ENCODE measurements at regions not wholly inside any gene's neighbourhood (a gene's known extent, or its start where the extent isn't known, plus 50 kb on each side); places are given as distances from the start of the nearest gene placed in this dataset.

- Mint-ChIP-seq H3K27me3 (no peaks in the 10 kb centered on the region), H3K36me3 (no peaks in the 10 kb centered on the region), H3K9me3 (peaks cover 0 to 2% (median 0%) of the 10 kb centered on the region in 7 donors), H3K4me3 (no peak overlapping the region), H3K27ac (no peak overlapping the region), H3K4me1 (peaks cover 0 to 16% (median 5%) of the 10 kb centered on the region in 4 donors)
- Histone ChIP-seq H3K27ac (ENCODE audit: insufficient read depth, low read length, poor library complexity, severe bottlenecking) (no peak overlapping the region), H3K9me3 (ENCODE audit: control insufficient read depth in 2 of 2, low read length in 2 of 2) (no peaks in the 10 kb centered on the region), H3K27me3 (ENCODE audit: control insufficient read depth, insufficient read depth, low read length) (no peaks in the 10 kb centered on the region), H3K36me3 (ENCODE audit: control insufficient read depth, insufficient read depth, low read length) (no peaks in the 10 kb centered on the region), H3K4me3 (ENCODE audit: low read depth, low read length) (no peak overlapping the region), H3K4me1 (ENCODE audit: control insufficient read depth, insufficient read depth, low read length, poor library complexity, severe bottlenecking) (peaks cover 3% of the 10 kb centered on the region)
- no peak for DNase-seq
- ATAC-seq (ENCODE audit: low read depth in 2 of 2), result no peak
Measured at GRCh38 chr2:8392098-8392866, 289.6 kb upstream of the ID2 start.

GRCh38 chr2:8393506-8393905, 288.4 kb upstream of the ID2 start:
- H3K27ac Mint-ChIP-seq, result no peak overlapping the region
- H3K9me3 Mint-ChIP-seq, result no peaks in the 10 kb centered on the region
- Histone ChIP-seq H3K36me3 (ENCODE audit: control insufficient read depth, insufficient read depth, low read length) (no peaks in the 10 kb centered on the region), H3K9me3 (ENCODE audit: control insufficient read depth in 2 of 2, low read length in 2 of 2) (no peaks in the 10 kb centered on the region), H3K27me3 (ENCODE audit: control insufficient read depth, insufficient read depth, low read length) (no peaks in the 10 kb centered on the region), H3K4me3 (ENCODE audit: low read depth, low read length) (no peak overlapping the region), H3K4me1 (ENCODE audit: control insufficient read depth, insufficient read depth, low read length, poor library complexity, severe bottlenecking) (peaks cover 3% of the 10 kb centered on the region), H3K27ac (ENCODE audit: insufficient read depth, low read length, poor library complexity, severe bottlenecking) (no peak overlapping the region)
- DNase-seq (no peak), ATAC-seq (ENCODE audit: low read depth in 2 of 2) (no peak)
- H3K4me1 Mint-ChIP-seq, result peaks cover 0 to 16% (median 5%) of the 10 kb centered on the region in 4 donors
- H3K27me3 Mint-ChIP-seq, result no peaks in the 10 kb centered on the region
- no peak overlapping the region for H3K4me3 Mint-ChIP-seq
- H3K36me3 Mint-ChIP-seq, result no peaks in the 10 kb centered on the region

- no peak overlapping the region for H3K4me3 Mint-ChIP-seq
- no peak overlapping the region for H3K4me3 ChIP-seq (ENCODE audit: low read depth, low read length)
- no peaks in the 10 kb centered on the region for H3K27me3 Mint-ChIP-seq
- H3K4me1 ChIP-seq (ENCODE audit: control insufficient read depth, insufficient read depth, low read length, poor library complexity, severe bottlenecking), result peaks cover 3% of the 10 kb centered on the region
- H3K36me3 Mint-ChIP-seq, result no peaks in the 10 kb centered on the region
- ATAC-seq (ENCODE audit: low read depth in 2 of 2) (no peak), DNase-seq (no peak)
- H3K27ac ChIP-seq (ENCODE audit: insufficient read depth, low read length, poor library complexity, severe bottlenecking), result no peak overlapping the region
- no peaks in the 10 kb centered on the region for H3K36me3 ChIP-seq (ENCODE audit: control insufficient read depth, insufficient read depth, low read length)
- H3K9me3 Mint-ChIP-seq, result peaks cover 0 to 2% (median 0%) of the 10 kb centered on the region in 7 donors
- peaks cover 0 to 14% (median 5%) of the 10 kb centered on the region in 4 donors for H3K4me1 Mint-ChIP-seq
- H3K9me3 ChIP-seq (ENCODE audit: control insufficient read depth in 2 of 2, low read length in 2 of 2), result no peaks in the 10 kb centered on the region
- H3K27me3 ChIP-seq (ENCODE audit: control insufficient read depth, insufficient read depth, low read length), result no peaks in the 10 kb centered on the region
- no peak overlapping the region for H3K27ac Mint-ChIP-seq
Measured at GRCh38 chr2:8394131-8394530, 287.7 kb upstream of the ID2 start.

- no peak for DNase-seq
- Histone ChIP-seq H3K9me3 (ENCODE audit: control insufficient read depth in 2 of 2, low read length in 2 of 2) (no peaks in the 10 kb centered on the region), H3K27ac (ENCODE audit: insufficient read depth, low read length, poor library complexity, severe bottlenecking) (no peak overlapping the region), H3K4me3 (ENCODE audit: low read depth, low read length) (no peak overlapping the region), H3K4me1 (ENCODE audit: control insufficient read depth, insufficient read depth, low read length, poor library complexity, severe bottlenecking) (peaks cover 2% of the 10 kb centered on the region), H3K36me3 (ENCODE audit: control insufficient read depth, insufficient read depth, low read length) (no peaks in the 10 kb centered on the region), H3K27me3 (ENCODE audit: control insufficient read depth, insufficient read depth, low read length) (no peaks in the 10 kb centered on the region)
- ATAC-seq (ENCODE audit: low read depth in 2 of 2), result no peak
- H3K4me3 Mint-ChIP-seq, result no peak overlapping the region
- H3K27ac Mint-ChIP-seq, result no peak overlapping the region
- no peaks in the 10 kb centered on the region for H3K27me3 Mint-ChIP-seq
- H3K9me3 Mint-ChIP-seq, result peaks cover 0 to 2% (median 0%) of the 10 kb centered on the region in 7 donors
- no peaks in the 10 kb centered on the region for H3K36me3 Mint-ChIP-seq
- H3K4me1 Mint-ChIP-seq, result peaks cover 0 to 10% (median 4%) of the 10 kb centered on the region in 4 donors
Measured at GRCh38 chr2:8394569-8395359, 287.1 kb upstream of the ID2 start.

- H3K4me3 ChIP-seq (ENCODE audit: low read depth, low read length), result no peak overlapping the region
- H3K27ac ChIP-seq (ENCODE audit: insufficient read depth, low read length, poor library complexity, severe bottlenecking), result no peak overlapping the region
- Mint-ChIP-seq H3K27ac (no peak overlapping the region), H3K36me3 (no peaks in the 10 kb centered on the region), H3K4me1 (peaks cover 0 to 7% (median 3%) of the 10 kb centered on the region in 4 donors), H3K27me3 (no peaks in the 10 kb centered on the region), H3K4me3 (no peak overlapping the region), H3K9me3 (peaks cover 0 to 2% (median 0%) of the 10 kb centered on the region in 7 donors)
- ATAC-seq (ENCODE audit: low read depth in 2 of 2) (no peak), DNase-seq (no peak)
- no peaks in the 10 kb centered on the region for H3K9me3 ChIP-seq (ENCODE audit: control insufficient read depth in 2 of 2, low read length in 2 of 2)
- no peaks in the 10 kb centered on the region for H3K4me1 ChIP-seq (ENCODE audit: control insufficient read depth, insufficient read depth, low read length, poor library complexity, severe bottlenecking)
- no peaks in the 10 kb centered on the region for H3K36me3 ChIP-seq (ENCODE audit: control insufficient read depth, insufficient read depth, low read length)
- no peaks in the 10 kb centered on the region for H3K27me3 ChIP-seq (ENCODE audit: control insufficient read depth, insufficient read depth, low read length)
Measured at GRCh38 chr2:8395718-8396117, 286.1 kb upstream of the ID2 start.

GRCh38 chr2:8398040-8398668, 283.7 kb upstream of the ID2 start:
- DNase-seq, result no peak
- Mint-ChIP-seq H3K36me3 (no peaks in the 10 kb centered on the region), H3K27ac (no peak overlapping the region), H3K27me3 (no peaks in the 10 kb centered on the region), H3K9me3 (peaks cover 0 to 2% (median 0%) of the 10 kb centered on the region in 7 donors), H3K4me3 (no peak overlapping the region), H3K4me1 (peaks cover 0 to 7% (median 3%) of the 10 kb centered on the region in 4 donors)
- Histone ChIP-seq H3K4me3 (ENCODE audit: low read depth, low read length) (no peak overlapping the region), H3K27ac (ENCODE audit: insufficient read depth, low read length, poor library complexity, severe bottlenecking) (no peak overlapping the region), H3K4me1 (ENCODE audit: control insufficient read depth, insufficient read depth, low read length, poor library complexity, severe bottlenecking) (no peaks in the 10 kb centered on the region), H3K9me3 (ENCODE audit: control insufficient read depth in 2 of 2, low read length in 2 of 2) (no peaks in the 10 kb centered on the region), H3K27me3 (ENCODE audit: control insufficient read depth, insufficient read depth, low read length) (no peaks in the 10 kb centered on the region), H3K36me3 (ENCODE audit: control insufficient read depth, insufficient read depth, low read length) (no peaks in the 10 kb centered on the region)
- no peak for ATAC-seq (ENCODE audit: low read depth in 2 of 2)

GRCh38 chr2:8399731-8400130, 282.1 kb upstream of the ID2 start:
- H3K36me3 ChIP-seq (ENCODE audit: control insufficient read depth, insufficient read depth, low read length), result no peaks in the 10 kb centered on the region
- Mint-ChIP-seq H3K4me1 (peaks cover 0 to 12% (median 3%) of the 10 kb centered on the region in 4 donors), H3K4me3 (no peak overlapping the region), H3K27ac (no peak overlapping the region), H3K27me3 (no peaks in the 10 kb centered on the region), H3K9me3 (peaks cover 0 to 2% (median 0%) of the 10 kb centered on the region in 7 donors), H3K36me3 (no peaks in the 10 kb centered on the region)
- no peak for ATAC-seq (ENCODE audit: low read depth in 2 of 2)
- H3K27ac ChIP-seq (ENCODE audit: insufficient read depth, low read length, poor library complexity, severe bottlenecking), result no peak overlapping the region
- H3K27me3 ChIP-seq (ENCODE audit: control insufficient read depth, insufficient read depth, low read length), result no peaks in the 10 kb centered on the region
- H3K4me1 ChIP-seq (ENCODE audit: control insufficient read depth, insufficient read depth, low read length, poor library complexity, severe bottlenecking), result no peaks in the 10 kb centered on the region
- no peaks in the 10 kb centered on the region for H3K9me3 ChIP-seq (ENCODE audit: control insufficient read depth in 2 of 2, low read length in 2 of 2)
- DNase-seq, result no peak
- H3K4me3 ChIP-seq (ENCODE audit: low read depth, low read length), result no peak overlapping the region
